Cerebellar nuclear complex (tissue), 1 donor: ENCODE measurements at regions not wholly inside any gene's neighbourhood (a gene's known extent, or its start where the extent isn't known, plus 50 kb on each side); places are given as distances from the start of the nearest gene placed in this dataset.

Experiments
- DNase-seq, 2 experiments: peaks; one replicate each; lab custom pipeline; 2025; lab: John Stamatoyannopoulos, UW

GRCh38 chr22:27639248-27640086 is 162.1 kb downstream of the MN1 start:
- DNase-seq: no peak

DNA sequence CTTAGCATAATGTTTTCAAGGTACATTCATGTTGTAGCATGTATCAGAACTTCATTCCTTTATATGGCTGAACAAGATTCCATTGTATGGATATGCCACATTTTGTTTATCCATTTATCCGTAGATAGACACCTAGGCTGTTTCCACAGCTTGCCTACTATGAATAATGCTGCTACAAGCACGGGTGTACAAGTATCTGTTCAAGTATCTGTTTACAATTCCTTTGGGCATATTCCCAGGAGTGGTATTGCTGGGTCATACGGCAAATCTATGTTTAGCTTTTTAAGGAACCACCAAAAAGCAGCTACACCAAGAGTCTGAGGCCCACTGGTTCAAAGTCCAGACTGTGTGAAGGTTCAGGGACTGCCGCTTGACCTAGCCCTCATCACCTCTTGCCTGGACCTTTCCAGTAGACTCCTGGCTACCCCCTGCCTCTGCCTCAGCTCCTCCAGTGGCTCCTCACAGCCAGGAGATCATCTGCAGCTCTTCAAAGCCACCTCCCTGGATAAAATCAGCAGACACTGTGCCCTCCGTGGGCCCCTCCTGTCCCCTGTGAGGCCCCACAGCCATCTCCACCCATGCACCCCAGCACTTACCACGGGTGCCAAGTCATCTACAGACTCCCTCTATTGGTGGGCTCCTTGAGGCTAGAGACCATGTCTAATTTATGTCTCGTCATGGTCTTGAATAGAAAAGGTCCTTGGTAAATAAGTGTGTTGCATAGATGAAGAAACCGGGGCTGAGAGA is 160.3 kb downstream of the MN1 start:
- DNase-seq: no peak

GRCh38 chr22:27642104-27642800 is 159.3 kb downstream of the MN1 start:
- DNase-seq: no peak

DNA sequence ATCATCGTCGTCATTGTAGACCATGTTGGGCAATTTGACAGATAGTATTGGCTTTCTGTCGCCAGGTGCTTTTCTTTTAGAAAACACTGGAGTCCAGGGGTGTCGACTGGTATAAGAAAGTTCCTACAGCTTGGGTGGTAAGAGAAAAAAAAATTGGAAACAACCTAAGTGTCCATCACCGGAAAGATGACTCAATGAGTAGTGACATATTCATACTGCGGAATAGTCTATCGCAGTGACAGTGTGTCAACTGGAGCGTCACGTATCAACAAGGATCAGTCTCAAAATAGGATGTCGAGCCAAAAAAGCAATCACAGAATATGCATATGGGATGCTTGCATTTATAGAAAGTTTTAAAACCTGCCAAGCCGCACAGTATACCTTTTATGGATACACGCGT is 157.6 kb downstream of the MN1 start:
- DNase-seq: no peak

DNA sequence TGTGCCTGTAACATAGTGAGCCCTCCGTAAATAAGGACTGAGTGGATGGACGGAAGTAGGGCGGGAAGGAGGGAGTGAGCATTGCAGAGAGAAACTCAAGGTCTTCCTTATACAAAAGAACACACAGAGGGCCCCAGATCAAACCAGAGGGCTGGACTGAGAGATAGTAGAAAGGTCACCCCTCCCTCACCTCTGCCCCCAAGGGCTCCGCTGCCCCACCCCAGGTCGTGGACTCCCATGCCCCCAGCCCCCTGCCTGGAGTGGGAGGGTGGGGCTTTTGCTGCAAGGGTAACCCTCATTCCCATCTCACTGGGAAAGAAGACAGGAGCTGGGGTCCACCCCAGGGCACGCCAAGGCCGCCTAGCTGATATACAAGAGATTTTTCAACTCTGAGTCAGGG is 157.0 kb downstream of the MN1 start:
- DNase-seq: no peak

DNA sequence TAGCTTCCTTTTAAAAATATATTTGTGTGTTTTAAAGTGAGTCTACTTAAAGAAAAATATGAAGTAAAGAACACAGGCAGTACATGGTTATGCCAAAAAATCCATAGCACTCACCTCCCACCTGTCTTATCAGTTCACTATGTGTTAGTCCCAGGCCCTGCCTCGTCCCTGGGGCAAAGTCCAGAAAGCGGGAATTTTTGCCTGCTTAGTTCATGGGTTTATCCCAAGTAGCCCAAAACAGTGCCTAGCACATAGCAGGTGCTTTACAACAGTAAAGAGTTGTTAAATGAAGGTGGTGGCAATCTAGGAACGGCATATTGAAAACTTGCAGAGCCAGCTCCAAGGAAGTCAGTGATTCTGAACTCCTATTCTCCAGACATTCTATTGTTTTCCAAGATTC is 154.0 kb downstream of the MN1 start:
- no peak for DNase-seq

GRCh38 chr22:27648074-27648473 is 153.5 kb downstream of the MN1 start:
- DNase-seq: no peak

DNA sequence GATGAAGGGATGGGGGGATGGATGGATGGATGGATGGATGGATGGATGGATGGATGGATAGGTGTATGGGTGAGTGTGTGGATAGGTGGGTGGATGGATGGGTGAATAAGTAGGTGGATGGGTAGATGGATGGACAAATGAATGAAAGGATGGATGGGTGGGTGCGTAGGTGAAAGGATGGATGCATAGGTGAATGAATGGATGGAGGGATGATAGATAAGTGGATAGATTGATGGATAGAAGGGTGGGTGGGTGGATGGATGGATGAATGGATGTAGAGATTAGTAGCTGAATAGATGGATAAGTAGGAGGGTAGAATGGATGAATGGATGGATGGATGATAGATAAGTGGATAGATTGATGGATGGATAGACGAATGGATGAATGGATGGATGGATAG is 152.7 kb downstream of the MN1 start:
- DNase-seq: no peak

- DNase-seq: no peak
These were observed 151.0 kb downstream of the MN1 start for GRCh38 chr22:27650572-27650971.

GRCh38 chr22:27650985-27651384 is 150.6 kb downstream of the MN1 start:
- DNase-seq: no peak

GRCh38 chr22:27651486-27651885 is 150.1 kb downstream of the MN1 start:
- DNase-seq: no peak

DNA sequence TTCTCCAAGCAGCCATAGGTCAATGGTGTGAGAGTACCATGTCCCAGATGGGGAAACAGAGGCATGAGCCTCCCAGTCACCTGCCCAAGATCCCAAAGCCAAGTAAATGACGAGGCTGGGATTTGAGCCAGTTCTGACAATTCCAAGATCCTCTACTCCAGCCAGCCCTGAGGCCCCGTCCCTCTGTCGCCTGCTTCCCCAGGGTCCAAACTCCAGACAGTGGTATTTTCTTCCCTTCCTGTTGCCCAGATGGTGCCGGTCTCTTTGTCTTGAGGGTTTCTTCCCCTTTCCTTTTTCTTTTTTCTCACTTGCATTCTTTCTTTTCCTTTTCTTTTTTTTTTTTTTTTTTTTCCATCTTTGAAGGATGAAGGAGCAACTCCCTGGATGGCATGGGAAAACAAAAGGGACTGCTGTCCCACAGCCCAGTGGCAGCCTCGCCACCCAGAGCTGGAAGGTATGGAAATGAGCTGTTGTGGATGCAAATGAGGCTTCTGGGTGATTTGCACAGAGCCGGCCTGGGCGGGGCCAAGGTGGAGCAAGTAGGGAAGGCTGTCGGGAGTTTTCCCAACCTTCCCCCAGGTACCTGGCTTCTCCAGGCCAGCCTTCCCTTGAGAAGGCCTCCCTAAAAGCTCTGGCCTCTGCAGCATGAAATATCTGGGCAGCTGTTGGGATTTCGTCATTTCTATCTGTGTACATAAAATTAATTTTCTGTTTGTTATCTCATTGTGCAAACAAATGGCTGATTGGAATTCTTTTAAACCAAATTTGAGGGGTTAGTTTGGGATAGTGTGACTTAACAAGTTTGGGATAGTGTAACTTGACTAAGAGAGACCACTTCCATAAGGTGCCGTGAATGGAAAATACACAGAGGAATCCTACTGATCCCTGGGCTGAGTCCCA is 146.8 kb downstream of the MN1 start:
- DNase-seq: no peak

- no peak for DNase-seq
These were observed 145.9 kb downstream of the MN1 start for GRCh38 chr22:27655582-27656185.

GRCh38 chr22:27656970-27657369 is 144.6 kb downstream of the MN1 start:
- no peak for DNase-seq

DNA sequence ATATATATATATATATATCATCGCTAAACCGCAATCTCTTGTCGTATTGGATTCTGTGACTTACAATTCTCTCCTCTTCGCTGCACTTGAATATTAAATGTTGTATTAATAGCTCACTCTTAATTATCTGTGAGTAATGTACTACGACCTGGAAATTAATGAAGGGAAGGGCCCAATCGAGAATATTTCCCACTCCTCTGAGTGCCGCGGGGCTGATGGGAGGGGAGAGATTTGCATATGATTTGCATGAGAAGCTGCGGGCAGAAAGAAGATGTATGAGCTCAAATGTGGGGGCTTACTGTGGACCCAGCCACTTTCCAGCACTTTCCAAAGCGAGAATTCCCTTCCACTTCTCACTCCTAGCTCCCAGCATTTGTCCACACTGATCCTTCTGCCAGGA is 141.2 kb downstream of the MN1 start:
- DNase-seq: no peak

GRCh38 chr22:27662359-27663301 is 138.9 kb downstream of the MN1 start:
- DNase-seq: no peak

GRCh38 chr22:27663812-27664211 is 137.7 kb downstream of the MN1 start:
- no peak for DNase-seq

- no peak for DNase-seq
These were observed 135.1 kb downstream of the MN1 start for GRCh38 chr22:27666272-27666997.

DNA sequence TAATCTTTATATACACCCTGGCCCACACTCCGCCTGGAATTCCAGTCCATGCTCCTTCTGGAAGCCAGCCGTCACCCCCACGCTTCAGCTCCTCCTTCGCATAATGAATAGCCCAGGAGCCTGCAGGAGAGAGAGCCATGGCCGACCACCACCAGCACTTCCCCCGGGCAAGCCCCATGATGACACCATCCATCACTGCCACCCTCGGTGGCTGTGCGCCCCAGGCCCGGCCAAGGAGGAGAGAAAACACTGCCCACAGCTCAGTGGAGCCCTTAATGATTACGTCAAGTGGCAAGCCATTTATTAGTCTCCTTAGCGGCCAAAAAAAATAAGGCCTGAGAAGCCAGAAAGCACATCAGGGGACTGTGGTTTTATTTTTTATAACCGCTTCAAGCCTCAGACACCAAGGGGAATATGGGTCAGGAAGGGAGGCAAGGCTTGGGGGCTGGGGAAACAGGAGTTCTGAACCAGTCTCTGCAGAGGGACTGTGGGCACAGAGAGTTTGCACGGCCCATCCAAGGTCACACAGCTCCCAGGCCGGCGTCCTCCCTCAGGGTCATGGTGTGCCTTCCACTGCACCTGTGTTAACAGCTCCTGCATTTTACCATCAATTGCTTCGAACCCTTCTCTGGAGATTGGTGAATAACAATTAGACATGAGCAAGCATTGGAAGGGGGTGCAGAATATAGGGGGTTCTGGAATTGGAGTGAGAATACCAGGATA is 134.3 kb downstream of the MN1 start:
- no peak for DNase-seq
